Endometrial microvascular endothelial cells (primary cell): ENCODE measurements at regions not wholly inside any gene's neighbourhood (a gene's known extent, or its start where the extent isn't known, plus 50 kb on each side); places are given as distances from the start of the nearest gene placed in this dataset.

Source experiments
- in situ Hi-C: cut with HindIII; loops from 2 replicates; pipeline ENCODE4 v1.10.0; 2017; ENCODE audit warnings: low sequenced_read_pairs, low pct_unique_long_range_greater_than_20kb; ENCODE audit errors: inconsistent ontology term

DNA sequence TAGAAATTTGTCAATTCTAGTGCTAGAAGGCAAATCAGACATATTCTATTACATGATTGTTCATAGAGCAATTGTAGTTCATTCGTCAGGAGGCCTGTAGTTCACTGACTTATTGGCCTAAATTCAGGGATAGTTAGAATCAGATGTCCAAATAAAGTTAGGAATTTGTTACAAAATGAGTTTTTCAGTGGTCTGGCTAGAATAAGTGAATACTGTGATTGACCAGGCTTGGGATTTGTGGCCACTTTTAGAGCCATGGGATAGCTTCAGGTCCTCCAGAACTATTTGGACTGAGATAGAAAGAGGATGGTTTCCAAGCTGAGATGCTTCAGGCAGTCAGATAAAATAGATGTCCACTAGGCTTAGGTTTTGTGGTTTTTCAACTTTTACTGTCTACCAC is 199.1 kb upstream of the MPDZ start:
- in situ Hi-C loops = no loop called here

GRCh38 chr9:13478160-13478559 is 198.7 kb upstream of the MPDZ start:
- in situ Hi-C loops = no loop called here

GRCh38 chr9:13470836-13471235 is 191.3 kb upstream of the MPDZ start:
- in situ Hi-C loops = no loop called here

DNA sequence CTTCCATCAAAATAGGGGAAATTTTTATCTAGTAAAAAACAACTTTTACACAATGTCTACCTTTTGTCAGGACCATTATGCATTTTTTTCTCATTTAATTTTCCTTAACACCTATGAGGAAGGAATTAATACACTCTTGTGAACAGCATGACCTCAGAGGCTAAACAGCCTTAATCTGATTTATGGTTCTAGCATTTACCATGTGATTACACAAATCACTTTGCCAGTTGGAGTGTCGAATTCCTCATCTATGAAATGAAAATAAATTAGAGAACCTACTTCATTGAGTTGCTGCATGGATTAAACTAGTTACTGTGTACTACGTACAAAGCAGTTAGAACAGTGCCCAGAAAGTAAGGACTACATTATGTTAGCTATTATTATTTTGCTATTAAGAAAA is 187.7 kb upstream of the MPDZ start:
- in situ Hi-C loops = no loop called here

- in situ Hi-C loops = no loop called here
These were observed 182.0 kb upstream of the MPDZ start for GRCh38 chr9:13461414-13461991.

DNA sequence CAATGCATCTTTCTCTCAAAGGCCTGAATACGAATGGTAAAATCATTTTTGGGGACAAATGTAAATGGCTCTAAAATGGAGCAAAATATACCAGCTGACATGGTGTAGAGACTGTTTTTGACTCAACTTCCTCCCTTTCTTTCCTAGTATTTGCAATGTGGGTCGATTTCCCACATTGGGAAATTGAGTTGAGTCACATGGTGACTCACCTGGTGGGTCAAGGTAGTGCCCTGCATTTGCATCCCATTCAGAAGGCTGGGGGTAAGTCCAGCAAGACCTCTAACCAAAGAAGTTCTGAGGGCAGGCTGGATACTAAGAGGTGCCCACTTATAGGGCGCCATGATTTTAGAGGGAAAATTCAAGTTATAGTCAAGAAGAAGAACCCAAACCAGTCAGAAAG is 179.6 kb upstream of the MPDZ start:
- in situ Hi-C loops = no loop called here

GRCh38 chr9:13457795-13458194 is 178.3 kb upstream of the MPDZ start:
- in situ Hi-C loops = no loop called here

DNA sequence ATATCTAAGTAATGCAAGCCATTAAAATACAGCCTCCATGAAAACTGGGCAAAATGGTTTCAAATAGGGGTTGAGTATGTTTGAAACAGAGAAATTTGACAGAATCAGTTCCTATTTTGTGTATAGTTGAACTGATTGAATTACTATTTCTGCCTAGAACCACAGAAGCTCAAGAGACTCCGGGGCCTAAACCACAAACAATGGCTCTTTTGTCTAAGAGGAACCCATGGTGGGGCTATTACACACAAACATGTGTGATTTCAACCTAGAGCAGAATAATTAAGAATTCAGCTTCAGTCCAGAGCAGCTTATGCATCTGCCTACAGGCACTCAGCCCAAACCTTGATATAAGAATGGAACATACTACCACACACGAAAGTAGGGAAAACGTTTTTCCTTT is 171.2 kb upstream of the MPDZ start:
- in situ Hi-C loops = no loop called here

DNA sequence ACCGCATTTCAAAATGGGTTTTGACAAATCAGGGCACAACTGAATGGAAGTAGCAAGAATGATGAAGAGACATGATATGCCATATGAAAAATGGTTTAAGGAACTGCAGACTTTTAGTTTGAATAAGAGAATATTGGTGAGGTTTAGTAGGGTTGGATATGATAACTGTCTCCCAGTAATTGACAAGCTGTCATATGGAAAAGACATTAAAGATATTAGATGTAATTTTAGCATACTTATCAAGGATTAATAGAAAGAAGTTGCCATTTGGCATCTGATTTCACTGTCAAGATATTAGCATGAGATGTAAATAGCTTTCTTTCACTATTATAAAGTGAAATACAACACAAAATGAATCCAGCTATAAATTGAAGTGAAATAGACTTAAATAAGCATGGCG is 169.0 kb upstream of the MPDZ start:
- in situ Hi-C loops = loop anchor here (10.0 to 25.0 kb wide), 4 partner anchors 146 to 989 kb away; no protein-coding TSS in a partner anchor

GRCh38 chr9:13447843-13448422 is 168.4 kb upstream of the MPDZ start:
- in situ Hi-C loops = loop anchor here (10.0 to 25.0 kb wide), 4 partner anchors 147 to 989 kb away; no protein-coding TSS in a partner anchor

DNA sequence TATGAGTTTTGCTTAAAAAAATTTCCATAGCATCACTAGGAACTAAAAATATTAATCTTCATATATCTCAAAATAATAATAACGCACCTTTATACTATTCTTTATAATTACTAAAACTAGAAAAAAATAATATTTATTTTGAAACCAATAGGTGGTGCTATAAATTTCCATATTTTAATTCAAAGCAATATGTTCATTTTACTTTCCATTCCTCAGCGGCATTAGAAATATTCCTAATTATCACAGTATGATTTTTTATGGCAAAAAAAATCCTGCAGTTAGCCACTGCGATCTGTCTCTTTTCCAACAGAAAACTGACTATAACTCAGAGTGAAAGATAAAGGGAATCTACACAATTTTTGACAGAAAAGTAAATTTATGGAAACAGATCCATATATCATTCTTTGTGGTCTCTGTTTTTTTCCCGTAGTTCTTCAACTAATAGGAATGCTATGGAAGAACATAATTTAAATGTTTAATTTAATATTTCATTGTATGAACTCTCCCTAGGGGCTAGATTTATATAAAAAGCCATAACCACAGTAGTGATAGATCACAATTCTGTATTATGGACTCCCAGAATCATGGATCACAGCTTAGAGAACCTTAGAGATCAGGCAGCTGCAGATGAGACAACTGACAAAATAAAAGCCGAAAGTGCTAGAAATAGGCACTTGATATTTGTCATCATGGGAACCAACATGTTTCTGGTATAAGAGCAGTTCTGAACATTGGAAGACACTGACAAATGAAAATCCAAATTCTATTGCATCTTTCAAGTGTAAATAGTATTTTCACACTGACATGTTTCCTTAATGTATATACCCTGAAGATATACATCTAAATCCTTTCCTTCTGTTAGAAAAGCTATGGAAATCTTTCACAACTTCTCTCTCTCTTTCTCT is 167.7 kb upstream of the MPDZ start:
- in situ Hi-C loops = loop anchor here (10.0 to 25.0 kb wide), 4 partner anchors 148 to 990 kb away; no protein-coding TSS in a partner anchor

DNA sequence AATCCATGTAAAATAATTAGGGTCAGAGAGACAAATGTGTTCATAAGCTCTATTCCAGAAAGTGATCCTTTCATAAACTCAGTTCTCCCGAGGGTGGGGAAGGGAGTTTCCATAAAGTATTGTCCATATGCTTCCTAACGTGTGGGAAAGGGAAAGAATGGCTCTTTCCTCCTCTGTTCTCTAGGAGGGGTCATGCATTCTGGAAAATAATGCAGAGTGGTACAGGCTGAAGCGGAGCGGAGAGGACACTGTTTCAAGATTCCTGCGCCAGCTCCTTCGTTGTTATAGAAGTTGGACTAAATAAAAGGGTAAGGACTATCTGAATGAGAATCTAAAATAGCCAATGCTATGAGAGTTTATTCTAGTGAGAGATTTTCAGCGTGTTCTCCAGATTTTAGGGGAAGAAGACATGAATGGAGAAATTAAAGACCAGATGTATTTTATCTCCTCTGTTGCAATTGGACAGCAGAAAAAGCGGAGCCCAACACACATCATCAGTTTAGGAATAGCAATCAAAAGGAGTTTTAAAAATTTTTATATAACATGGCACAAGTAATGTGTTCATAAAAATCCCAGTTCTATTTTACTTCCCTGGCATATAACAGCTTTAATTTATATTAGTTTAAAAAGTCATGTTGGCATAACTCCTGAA is 166.9 kb upstream of the MPDZ start:
- in situ Hi-C loops = loop anchor here (10.0 to 25.0 kb wide), 4 partner anchors 148 to 991 kb away; no protein-coding TSS in a partner anchor

- in situ Hi-C loops = loop anchor here (10.0 to 25.0 kb wide), 4 partner anchors 150 to 992 kb away; no protein-coding TSS in a partner anchor
These were observed 165.6 kb upstream of the MPDZ start for GRCh38 chr9:13445103-13445500.

GRCh38 chr9:13444245-13445102 is 165.0 kb upstream of the MPDZ start:
- in situ Hi-C loops = loop anchor here (10.0 to 25.0 kb wide), 4 partner anchors 150 to 993 kb away; no protein-coding TSS in a partner anchor

GRCh38 chr9:13443346-13444244 is 164.1 kb upstream of the MPDZ start:
- in situ Hi-C loops = loop anchor here (10.0 to 25.0 kb wide), 4 partner anchors 151 to 994 kb away; no protein-coding TSS in a partner anchor

DNA sequence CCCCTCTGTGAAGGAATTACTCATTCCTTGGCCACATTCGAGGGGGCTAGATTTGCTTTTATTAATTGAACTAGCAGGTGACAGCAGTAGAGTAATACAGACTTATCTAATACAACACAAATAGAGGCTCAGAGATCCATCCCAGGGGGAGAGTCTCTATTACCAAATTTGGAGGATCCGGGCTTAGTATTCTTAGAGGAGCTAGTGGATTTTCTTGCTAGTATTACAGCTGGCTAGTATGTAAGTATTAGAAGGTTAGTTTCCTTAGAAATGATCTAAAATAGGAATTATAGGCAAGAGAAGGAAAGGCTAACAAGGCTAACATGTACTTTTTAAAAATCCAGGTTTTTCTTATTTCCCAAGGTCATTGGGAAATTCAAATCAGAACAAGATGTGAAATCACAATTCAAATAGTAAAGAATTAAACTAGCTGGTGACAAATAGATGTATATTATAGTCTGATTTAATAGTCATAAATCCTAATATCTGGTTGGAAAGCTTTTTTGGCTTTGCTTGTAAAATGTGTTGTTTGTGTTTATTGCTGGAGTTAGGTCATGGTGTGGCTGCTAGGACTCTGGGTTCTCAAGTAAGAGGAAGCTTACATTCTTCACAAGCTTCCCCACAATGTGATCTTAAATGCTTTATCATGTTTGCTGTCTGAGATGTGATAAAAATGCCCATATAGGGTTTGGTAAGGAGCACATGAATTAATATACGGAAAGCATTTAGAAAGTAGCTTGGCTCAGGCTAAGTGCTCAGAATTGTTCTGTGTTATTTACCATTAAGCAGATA is 160.4 kb upstream of the MPDZ start:
- in situ Hi-C loops = loop anchor here (10.0 to 25.0 kb wide), 4 partner anchors 155 to 997 kb away; no protein-coding TSS in a partner anchor
